OCI-LY3 (cell line): ENCODE measurements at regions not wholly inside any gene's neighbourhood (a gene's known extent, or its start where the extent isn't known, plus 50 kb on each side); places are given as distances from the start of the nearest gene placed in this dataset.

Source experiments
- EZH2phosphoT487 ChIP-seq: fragments of 200-600 bp; shearing (Covaris generic); IDR thresholded peaks from 2 replicates; pipeline ENCODE4 v1.6.1; 2018; ENCODE audit warnings: antibody characterized with exemption, mixed run types, low read depth
- TF ChIP-seq, protein P1 (sequence below): fragments of 200-600, 300-600 bp; sonication (generic); IDR thresholded peaks from 2 replicates; pipeline ENCODE4 v1.5.1; 2014; ENCODE audit warnings: antibody characterized with exemption, low read length, low read depth

DNA sequence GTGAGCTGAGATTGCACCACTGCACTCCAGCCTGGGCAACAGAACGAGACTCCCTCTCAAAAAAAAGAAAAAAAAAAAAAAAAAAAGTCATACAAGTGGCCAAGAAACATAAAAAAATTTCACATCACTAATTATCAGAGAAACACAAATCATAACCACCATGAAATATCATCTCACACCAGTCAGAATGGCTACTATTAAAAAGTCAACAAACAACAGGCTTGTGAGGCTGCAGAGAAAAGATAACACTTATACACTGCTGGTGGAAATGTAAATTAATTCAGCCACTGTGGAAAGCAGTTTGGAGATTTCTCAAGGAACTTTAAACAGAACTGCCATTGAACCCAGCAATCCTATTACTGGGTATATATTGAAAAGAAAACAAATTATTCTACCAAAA, 291.1 kb upstream of the MCTP2 start:
- TF ChIP-seq, protein P1, sequence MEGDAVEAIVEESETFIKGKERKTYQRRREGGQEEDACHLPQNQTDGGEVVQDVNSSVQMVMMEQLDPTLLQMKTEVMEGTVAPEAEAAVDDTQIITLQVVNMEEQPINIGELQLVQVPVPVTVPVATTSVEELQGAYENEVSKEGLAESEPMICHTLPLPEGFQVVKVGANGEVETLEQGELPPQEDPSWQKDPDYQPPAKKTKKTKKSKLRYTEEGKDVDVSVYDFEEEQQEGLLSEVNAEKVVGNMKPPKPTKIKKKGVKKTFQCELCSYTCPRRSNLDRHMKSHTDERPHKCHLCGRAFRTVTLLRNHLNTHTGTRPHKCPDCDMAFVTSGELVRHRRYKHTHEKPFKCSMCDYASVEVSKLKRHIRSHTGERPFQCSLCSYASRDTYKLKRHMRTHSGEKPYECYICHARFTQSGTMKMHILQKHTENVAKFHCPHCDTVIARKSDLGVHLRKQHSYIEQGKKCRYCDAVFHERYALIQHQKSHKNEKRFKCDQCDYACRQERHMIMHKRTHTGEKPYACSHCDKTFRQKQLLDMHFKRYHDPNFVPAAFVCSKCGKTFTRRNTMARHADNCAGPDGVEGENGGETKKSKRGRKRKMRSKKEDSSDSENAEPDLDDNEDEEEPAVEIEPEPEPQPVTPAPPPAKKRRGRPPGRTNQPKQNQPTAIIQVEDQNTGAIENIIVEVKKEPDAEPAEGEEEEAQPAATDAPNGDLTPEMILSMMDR, result no peak
- no peak for TF ChIP-seq EZH2phosphoT487
